KMS-11 (cell line): ENCODE measurements at regions not wholly inside any gene's neighbourhood (a gene's known extent, or its start where the extent isn't known, plus 50 kb on each side); places are given as distances from the start of the nearest gene placed in this dataset.

Source experiments
- H2AFZ ChIP-seq: fragments of 200-600 bp; sonication (generic); 2 replicates; pipeline ENCODE4 v1.6.1; 2016; ENCODE audit warnings: antibody characterized with exemption, mixed run types, low read depth
- H3K27ac ChIP-seq: fragments of 200-600 bp; sonication (generic); 2 replicates; pipeline ENCODE4 v1.6.1; 2016; ENCODE audit warnings: mild to moderate bottlenecking, mixed run types
- H3K27me3 ChIP-seq: fragments of 200-600 bp; sonication (generic); 2 replicates; pipeline ENCODE4 v1.6.1; 2017; ENCODE audit warnings: mild to moderate bottlenecking, low read depth, mixed run types, moderate library complexity; ENCODE audit not compliant: insufficient read depth
- H3K36me3 ChIP-seq: fragments of 200-600 bp; sonication (generic); 2 replicates; pipeline ENCODE4 v1.6.1; 2017; ENCODE audit warnings: mild to moderate bottlenecking, mixed run types; ENCODE audit not compliant: insufficient read depth
- H3K4me1 ChIP-seq: fragments of 200-600 bp; sonication (generic); 2 replicates; pipeline ENCODE4 v1.6.1; 2016; ENCODE audit warnings: mild to moderate bottlenecking, low read depth, mixed run types; ENCODE audit not compliant: poor library complexity, severe bottlenecking
- H3K4me2 ChIP-seq: fragments of 200-600 bp; sonication (generic); 2 replicates; pipeline ENCODE4 v1.7.0; 2016; ENCODE audit warnings: mild to moderate bottlenecking, mixed run types
- H3K4me3 ChIP-seq: fragments of 200-600 bp; sonication (generic); IDR thresholded peaks from 2 replicates; pipeline ENCODE4 v1.6.1; 2017; ENCODE audit warnings: low read depth, low read length, mixed read lengths; ENCODE audit not compliant: insufficient read depth
- H3K79me2 ChIP-seq: fragments of 200-600 bp; sonication (generic); 2 replicates; pipeline ENCODE4 v1.6.1; 2016; ENCODE audit warnings: low read depth, mixed run types; ENCODE audit not compliant: insufficient read depth
- H3K9ac ChIP-seq: fragments of 200-600 bp; sonication (generic); 2 replicates; pipeline ENCODE4 v1.6.1; 2016; ENCODE audit warnings: mild to moderate bottlenecking, mixed run types
- H4K20me1 ChIP-seq: fragments of 200-600 bp; sonication (generic); 2 replicates; pipeline ENCODE4 v1.6.1; 2016; ENCODE audit warnings: mild to moderate bottlenecking, mixed run types; ENCODE audit not compliant: insufficient read depth
- TF ChIP-seq, protein P1 (sequence below): fragments of 200-600 bp; sonication (generic); conservative IDR thresholded peaks from 2 replicates; pipeline ENCODE4 v1.6.1; 2017; ENCODE audit warnings: low read depth, mild to moderate bottlenecking, antibody characterized with exemption, low read length, moderate library complexity, mixed read lengths

DNA sequence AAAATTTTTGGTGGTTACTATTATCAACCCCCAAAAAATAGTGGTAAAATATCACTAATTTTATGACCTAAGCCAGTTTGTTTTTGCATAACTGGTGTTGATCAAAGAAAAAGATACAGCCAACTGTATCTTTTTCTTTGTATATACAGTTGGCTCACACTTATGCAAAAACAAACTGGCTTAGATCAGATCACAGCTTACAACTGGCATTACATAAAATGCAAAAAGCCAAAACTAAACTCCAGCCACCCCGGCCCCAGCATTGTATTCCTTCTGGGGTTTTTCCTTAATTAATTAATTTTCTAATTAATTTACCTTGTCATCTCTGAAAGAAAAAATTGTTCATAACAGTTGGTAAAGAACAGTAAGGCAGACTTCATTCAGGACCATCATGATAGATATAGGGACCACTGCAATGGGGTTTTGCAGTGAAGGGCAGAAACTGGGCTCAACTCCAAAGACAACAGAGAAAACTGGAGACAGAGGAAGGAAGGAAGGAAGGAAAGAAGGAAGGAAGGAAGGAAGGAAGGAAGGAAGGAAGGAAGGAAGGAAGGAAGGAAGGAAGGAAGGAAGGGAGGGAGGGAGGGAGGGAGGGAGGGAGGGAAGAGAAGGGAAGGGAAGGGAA lies 202.1 kb downstream of the HNRNPD start:
- H3K9ac ChIP-seq: no peak overlapping the region
- H3K4me1 ChIP-seq: no peaks in the 10 kb centered on the region
- no peak overlapping the region for H2AFZ ChIP-seq
- H3K36me3 ChIP-seq: no peaks in the 10 kb centered on the region
- H3K27me3 ChIP-seq: no peaks in the 10 kb centered on the region
- H4K20me1 ChIP-seq: no peaks in the 10 kb centered on the region
- no peaks in the 10 kb centered on the region for H3K79me2 ChIP-seq
- H3K4me2 ChIP-seq: no peak overlapping the region
- no peak overlapping the region for H3K4me3 ChIP-seq
- no peak overlapping the region for H3K27ac ChIP-seq
- TF ChIP-seq, protein P1, sequence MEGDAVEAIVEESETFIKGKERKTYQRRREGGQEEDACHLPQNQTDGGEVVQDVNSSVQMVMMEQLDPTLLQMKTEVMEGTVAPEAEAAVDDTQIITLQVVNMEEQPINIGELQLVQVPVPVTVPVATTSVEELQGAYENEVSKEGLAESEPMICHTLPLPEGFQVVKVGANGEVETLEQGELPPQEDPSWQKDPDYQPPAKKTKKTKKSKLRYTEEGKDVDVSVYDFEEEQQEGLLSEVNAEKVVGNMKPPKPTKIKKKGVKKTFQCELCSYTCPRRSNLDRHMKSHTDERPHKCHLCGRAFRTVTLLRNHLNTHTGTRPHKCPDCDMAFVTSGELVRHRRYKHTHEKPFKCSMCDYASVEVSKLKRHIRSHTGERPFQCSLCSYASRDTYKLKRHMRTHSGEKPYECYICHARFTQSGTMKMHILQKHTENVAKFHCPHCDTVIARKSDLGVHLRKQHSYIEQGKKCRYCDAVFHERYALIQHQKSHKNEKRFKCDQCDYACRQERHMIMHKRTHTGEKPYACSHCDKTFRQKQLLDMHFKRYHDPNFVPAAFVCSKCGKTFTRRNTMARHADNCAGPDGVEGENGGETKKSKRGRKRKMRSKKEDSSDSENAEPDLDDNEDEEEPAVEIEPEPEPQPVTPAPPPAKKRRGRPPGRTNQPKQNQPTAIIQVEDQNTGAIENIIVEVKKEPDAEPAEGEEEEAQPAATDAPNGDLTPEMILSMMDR: no peak

DNA sequence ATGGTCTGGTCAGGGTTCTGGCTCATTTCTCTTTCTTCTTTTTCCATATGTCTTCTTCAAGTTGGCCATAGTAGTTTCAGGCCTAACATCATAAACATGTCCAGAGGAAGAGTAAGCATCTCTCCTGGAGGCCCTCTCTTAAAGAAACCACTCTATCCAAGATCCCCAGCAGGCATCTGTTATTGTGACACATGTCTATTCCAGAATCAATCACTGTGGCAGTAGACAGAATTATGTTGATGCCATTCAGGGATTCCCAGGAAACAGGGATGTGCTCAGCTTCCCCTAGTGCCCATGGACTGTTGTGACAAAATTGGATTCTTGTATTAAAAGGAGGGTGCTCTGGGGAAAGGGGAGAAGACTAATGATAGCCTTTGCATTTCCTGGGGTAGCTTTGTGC lies 224.0 kb downstream of the HNRNPD start:
- H2AFZ ChIP-seq: no peak overlapping the region
- H4K20me1 ChIP-seq: no peaks in the 10 kb centered on the region
- H3K27me3 ChIP-seq: no peaks in the 10 kb centered on the region
- H3K9ac ChIP-seq: no peak overlapping the region
- H3K4me1 ChIP-seq: no peaks in the 10 kb centered on the region
- H3K4me3 ChIP-seq: no peak overlapping the region
- TF ChIP-seq, protein P1: no peak
- no peak overlapping the region for H3K27ac ChIP-seq
- H3K79me2 ChIP-seq: no peaks in the 10 kb centered on the region
- no peak overlapping the region for H3K4me2 ChIP-seq
- H3K36me3 ChIP-seq: no peaks in the 10 kb centered on the region

DNA sequence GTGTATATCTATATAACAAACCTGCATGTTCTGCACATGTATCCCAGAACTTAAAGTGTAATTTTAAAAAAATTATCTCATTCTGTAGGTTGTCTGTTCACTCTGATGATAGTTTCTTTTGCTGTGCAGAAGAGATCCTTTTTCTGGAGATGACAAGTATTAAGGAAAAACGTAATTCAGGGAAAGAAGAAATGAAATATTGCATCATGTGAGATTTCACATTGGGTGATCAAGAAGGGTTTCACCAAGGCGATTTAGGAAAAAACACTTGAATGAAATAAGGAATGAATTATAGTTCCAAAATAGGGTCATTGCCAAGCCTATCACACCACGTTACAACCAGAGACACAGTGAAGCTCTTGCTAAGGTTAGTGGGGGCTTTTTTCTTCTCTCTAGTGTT lies 227.9 kb downstream of the HNRNPD start:
- H3K79me2 ChIP-seq: no peaks in the 10 kb centered on the region
- no peak overlapping the region for H3K27ac ChIP-seq
- no peaks in the 10 kb centered on the region for H4K20me1 ChIP-seq
- H3K9ac ChIP-seq: no peak overlapping the region
- H3K4me2 ChIP-seq: no peak overlapping the region
- no peaks in the 10 kb centered on the region; the same call in 1 of the 2 replicates for H3K27me3 ChIP-seq
- no peak overlapping the region for H3K4me3 ChIP-seq
- no peak overlapping the region for H2AFZ ChIP-seq
- TF ChIP-seq, protein P1: no peak
- H3K36me3 ChIP-seq: no peaks in the 10 kb centered on the region
- H3K4me1 ChIP-seq: no peaks in the 10 kb centered on the region

DNA sequence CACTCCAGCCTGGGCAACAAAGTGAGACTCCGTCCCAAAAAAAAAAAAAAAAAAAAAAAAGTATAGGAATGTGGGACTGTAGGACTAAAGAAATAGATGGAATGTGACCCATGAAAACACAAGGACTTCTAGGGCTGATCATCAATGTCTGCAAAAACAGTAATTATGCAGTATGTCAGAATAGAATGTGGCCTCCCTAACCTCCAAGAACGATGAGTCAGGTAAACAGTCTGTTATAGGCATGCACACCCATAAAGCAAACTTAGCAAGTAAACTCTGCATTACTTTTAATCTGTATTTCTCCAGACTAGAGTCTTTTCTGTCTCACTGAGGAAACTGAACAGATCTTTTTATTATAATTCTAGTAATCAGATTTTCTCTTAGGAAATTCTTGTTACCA lies 233.4 kb downstream of the HNRNPD start:
- Histone ChIP-seq H3K79me2 (no peaks in the 10 kb centered on the region), H3K9ac (no peak overlapping the region), H3K27me3 (no peaks in the 10 kb centered on the region; the same call in 1 of the 2 replicates), H4K20me1 (no peaks in the 10 kb centered on the region), H3K4me1 (peaks cover 12% of the 10 kb centered on the region), H3K36me3 (no peaks in the 10 kb centered on the region), H2AFZ (no peak overlapping the region), H3K4me3 (no peak overlapping the region), H3K4me2 (no peak overlapping the region), H3K27ac (no peak overlapping the region)
- TF ChIP-seq, protein P1: no peak
